H7 (cell line): ENCODE measurements at regions not wholly inside any gene's neighbourhood (a gene's known extent, or its start where the extent isn't known, plus 50 kb on each side); places are given as distances from the start of the nearest gene placed in this dataset.

Experiments used
- DNase-seq: peaks from one replicate; pipeline ENCODE4 v3.0.0; 2012
- H3K27me3 ChIP-seq: 2 replicates; pipeline ENCODE4 v1.6.0; 2011; ENCODE audit warnings: mild to moderate bottlenecking, low read length; ENCODE audit not compliant: control insufficient read depth, insufficient read depth
- H3K36me3 ChIP-seq: replicated peaks from 2 replicates; pipeline ENCODE4 v1.5.1; 2011; ENCODE audit warnings: low read length; ENCODE audit not compliant: control insufficient read depth, insufficient read depth
- H3K4me3 ChIP-seq: 2 replicates; pipeline ENCODE4 v1.5.1; 2011; ENCODE audit warnings: low read depth, mild to moderate bottlenecking, control low read depth, low read length, moderate library complexity; ENCODE audit not compliant: insufficient read depth

DNA sequence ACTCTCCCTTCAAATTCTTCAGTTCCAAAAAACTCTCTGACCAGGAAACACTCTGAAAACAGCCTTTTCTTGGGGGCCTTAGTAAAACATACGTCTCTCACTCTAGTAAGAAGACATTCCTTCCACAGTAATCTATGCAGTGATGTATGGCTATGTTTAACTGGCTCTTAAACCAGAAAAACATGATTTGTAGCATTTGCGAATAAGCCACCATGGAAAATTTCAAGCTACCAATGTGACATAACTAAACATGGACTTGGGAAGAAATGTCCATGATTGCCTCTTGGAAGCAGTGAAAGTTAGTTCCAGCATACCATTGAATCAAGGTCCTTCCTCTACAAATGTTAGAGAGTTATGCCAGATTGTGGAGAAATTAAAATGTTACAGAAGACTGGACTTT, 121.5 kb upstream of the ATF7IP start:
- H3K4me3 ChIP-seq = no peak overlapping the region
- H3K27me3 ChIP-seq = no peaks in the 10 kb centered on the region
- H3K36me3 ChIP-seq = no peaks in the 10 kb centered on the region
- no peak for DNase-seq

DNA sequence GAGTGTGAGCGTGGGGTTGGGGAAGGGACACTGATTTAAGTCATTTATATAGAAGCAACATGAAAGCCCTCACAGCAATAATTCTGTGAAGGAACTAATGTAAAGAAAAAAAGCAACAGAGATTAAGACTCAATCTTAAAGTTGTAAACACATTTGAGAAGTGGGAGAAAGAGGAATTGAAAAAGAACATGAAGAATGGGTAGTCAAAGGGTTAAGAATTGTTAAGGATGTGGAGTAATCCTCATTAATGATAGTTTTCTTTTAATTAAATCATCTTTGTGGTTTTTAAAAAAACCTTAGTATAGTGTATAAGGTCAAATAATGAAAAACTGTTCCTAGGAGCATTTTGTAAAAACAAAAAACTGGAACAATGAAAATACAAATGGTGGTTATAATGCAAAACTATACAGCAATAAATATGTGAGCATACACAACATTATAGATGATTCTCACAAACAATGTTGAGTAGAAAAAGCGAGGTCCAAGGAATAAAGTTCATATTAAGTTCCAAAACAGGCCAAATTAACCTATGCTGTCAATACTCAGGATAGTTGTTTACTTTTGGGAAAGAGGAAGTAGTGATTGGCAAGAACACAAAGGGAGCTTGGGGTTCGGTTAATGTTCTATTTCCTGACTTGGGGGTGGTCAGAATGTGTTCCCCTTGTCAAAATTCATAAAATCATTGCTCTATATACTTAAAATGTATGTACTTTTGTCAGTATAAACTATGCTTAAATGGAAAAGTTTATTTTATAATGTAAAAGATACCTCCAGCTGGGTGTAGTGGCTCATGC, 120.4 kb upstream of the ATF7IP start:
- no peaks in the 10 kb centered on the region for H3K36me3 ChIP-seq
- no peak overlapping the region for H3K4me3 ChIP-seq
- H3K27me3 ChIP-seq = no peaks in the 10 kb centered on the region
- DNase-seq = no peak

DNA sequence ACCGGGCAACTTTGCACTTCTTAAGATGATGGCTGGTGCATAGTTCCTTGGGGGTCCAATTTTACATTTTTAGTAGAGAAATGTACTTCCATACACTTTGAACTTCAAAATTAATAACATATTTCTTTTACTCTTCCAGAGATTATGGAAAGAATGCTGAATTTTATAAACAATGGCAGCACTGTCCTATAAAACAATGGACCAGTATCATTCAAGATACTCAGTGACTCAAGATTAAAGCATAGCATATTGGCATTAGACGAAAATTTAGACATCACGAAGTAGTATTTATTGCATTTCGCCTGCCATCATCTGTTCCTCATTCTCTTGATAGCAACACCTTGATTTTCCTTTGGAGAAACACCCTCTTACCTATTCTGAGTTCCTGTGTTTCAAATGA, 118.3 kb upstream of the ATF7IP start:
- H3K27me3 ChIP-seq = no peaks in the 10 kb centered on the region
- H3K36me3 ChIP-seq = no peaks in the 10 kb centered on the region
- no peak overlapping the region for H3K4me3 ChIP-seq
- DNase-seq = no peak

DNA sequence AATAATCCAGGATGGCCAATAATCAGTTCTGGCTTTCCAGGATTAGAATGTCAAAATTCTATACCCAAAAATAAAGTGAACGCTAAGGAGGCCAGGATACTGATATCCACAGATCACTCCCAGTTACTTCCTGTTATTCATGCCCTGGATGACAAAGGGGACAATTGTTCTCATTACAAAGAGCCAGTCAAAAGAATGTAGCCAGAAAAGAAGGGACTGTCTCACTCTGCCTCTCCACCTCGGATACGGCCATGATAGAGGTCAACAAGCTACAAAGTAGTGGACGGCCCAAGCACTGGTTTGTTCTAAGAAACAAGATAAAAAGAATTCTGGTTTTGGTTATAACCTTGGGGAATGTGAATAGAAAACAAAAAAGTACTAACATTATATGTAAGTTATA, 116.1 kb upstream of the ATF7IP start:
- Histone ChIP-seq H3K4me3 (no peak overlapping the region), H3K27me3 (no peaks in the 10 kb centered on the region), H3K36me3 (no peaks in the 10 kb centered on the region)
- no peak for DNase-seq

DNA sequence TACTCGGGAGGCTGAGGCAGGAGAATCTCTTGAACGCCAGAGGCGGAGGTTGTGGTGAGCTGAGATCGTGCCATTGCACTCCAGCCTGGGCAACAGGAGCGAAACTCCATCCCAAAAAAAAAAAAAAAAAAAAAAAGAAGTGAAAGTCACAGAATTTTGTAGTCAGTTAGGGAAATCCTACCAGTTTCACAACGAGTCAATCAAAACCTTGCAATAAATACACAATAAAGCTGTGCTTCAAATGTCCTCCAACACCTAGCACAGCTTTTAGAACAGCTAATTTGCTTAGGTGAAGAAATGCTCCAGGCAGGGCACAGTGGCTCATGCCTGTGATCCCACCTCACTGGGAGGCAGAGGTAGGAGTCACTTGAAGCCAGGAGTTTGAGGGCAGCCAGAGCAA, 112.8 kb upstream of the ATF7IP start:
- no peak overlapping the region for H3K4me3 ChIP-seq
- no peaks in the 10 kb centered on the region for H3K27me3 ChIP-seq
- no peak for DNase-seq
- H3K36me3 ChIP-seq = no peaks in the 10 kb centered on the region

DNA sequence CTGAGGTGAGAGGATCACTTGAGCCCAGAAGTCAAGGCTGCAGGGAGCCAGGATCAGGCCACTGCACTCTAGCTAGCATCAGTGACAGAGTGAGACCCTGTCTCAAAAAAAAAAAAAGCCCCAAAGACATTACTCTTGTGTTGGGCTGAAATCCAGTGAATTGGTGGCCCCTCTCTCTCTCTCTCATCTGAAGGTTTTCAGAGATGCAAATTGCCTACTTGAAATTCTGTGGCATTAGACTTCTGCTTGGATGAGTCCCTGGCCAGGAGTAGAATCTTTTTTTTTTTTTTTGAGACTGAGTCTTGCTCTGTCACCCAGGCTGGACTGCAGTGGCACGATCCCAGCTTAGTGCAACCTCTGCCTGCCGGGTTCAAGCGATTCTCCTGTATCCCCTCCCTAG, 112.0 kb upstream of the ATF7IP start:
- no peak for DNase-seq

DNA sequence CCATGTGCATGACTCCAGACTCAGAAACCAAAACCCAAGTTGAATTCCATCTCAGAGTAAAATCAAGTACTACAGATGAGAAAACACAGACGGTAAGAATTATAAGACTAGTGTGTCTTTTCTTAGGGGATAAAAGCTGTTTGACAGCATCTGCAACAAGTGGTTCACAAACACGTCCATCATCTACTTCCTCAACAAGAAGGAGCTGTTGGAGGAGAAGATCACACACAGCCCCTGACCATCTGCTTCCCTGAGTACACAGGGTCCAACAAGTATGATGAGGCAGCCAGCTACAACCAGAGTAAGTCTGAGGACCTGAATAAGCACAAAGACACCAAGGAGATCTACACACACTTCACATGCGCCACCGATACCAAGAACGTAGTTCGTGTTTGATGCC, 110.7 kb upstream of the ATF7IP start:
- Histone ChIP-seq H3K36me3 (no peaks in the 10 kb centered on the region), H3K27me3 (no peaks in the 10 kb centered on the region), H3K4me3 (no peak overlapping the region)
- DNase-seq = no peak

More for the DNA sequence above, 112.0 kb upstream of the ATF7IP start:
- Histone ChIP-seq H3K4me3 (no peak overlapping the region), H3K36me3 (no peaks in the 10 kb centered on the region), H3K27me3 (no peaks in the 10 kb centered on the region)

DNA sequence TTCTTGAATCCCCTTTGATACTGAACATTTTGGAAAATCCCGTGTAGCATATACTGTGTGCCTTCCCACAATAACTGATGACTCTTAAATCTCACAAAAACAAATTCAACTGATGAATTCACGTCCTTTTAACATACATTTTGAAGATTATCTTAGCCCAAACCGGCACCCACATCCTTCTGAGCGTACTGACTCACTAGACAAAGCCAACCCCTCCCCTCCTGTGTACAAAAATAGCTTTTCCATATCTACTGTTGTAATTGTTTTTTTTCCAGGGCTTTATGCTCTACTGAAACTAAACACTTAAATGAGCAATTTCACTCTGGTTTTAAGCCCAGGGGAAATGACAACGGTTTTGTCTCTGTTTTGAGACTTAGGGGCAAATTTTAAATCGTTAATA, 109.4 kb upstream of the ATF7IP start:
- Histone ChIP-seq H3K4me3 (no peak overlapping the region), H3K27me3 (no peaks in the 10 kb centered on the region), H3K36me3 (no peaks in the 10 kb centered on the region)
- DNase-seq = no peak

DNA sequence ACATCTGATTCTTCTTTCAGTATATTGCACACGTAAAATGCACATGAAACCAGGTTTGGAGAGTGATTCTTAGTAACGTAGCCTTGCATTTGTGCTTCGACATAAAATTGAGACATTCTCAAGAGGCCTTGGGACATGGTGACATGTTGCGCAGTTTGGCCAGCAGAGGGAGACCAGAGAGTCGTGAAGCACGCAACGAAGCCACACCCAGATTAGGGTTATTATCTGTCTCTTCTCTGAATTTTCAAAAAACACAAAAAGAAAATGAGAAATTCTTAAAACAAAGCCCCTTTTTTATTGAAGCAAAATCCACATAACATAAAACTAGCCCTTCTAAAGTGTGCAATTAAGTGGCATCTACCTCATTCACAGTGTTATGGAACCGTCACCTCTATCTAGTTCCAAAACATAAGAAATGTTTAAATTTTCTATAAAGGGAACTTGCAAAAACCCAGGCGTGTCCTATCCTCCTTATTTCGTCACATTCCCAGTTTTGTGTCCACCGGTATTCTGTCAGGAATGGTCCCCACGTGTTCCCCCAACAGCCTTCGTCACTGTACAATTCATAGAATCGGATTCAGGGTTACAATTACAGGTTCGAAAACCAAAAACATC, 108.8 kb upstream of the ATF7IP start:
- peak; percentile 50 for DNase-seq
- Histone ChIP-seq H3K4me3 (no peak overlapping the region), H3K36me3 (no peaks in the 10 kb centered on the region), H3K27me3 (no peaks in the 10 kb centered on the region)

DNA sequence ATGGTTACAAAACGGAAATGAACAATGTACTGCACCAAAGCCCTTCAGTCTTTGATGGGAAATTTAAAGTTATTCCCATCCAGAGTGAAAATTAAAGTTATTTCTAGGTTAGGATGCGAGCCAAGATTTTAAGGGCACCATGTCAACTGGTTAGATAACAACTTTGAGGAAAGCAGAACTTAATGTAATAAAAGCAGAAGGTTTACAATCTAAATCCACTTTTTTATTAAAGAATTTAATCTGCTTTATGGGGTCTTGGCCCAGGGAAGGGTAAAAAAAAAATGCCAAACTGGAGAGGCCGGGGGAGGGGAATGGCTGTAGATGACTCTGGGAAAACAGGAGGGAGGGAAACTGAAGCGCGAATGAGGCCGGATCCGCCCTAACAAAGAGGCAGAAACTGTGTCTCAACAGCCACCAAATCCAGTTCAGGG, 108.2 kb upstream of the ATF7IP start:
- H3K4me3 ChIP-seq = no peak overlapping the region
- DNase-seq = no peak
- no peaks in the 10 kb centered on the region for H3K27me3 ChIP-seq
- H3K36me3 ChIP-seq = no peaks in the 10 kb centered on the region

DNA sequence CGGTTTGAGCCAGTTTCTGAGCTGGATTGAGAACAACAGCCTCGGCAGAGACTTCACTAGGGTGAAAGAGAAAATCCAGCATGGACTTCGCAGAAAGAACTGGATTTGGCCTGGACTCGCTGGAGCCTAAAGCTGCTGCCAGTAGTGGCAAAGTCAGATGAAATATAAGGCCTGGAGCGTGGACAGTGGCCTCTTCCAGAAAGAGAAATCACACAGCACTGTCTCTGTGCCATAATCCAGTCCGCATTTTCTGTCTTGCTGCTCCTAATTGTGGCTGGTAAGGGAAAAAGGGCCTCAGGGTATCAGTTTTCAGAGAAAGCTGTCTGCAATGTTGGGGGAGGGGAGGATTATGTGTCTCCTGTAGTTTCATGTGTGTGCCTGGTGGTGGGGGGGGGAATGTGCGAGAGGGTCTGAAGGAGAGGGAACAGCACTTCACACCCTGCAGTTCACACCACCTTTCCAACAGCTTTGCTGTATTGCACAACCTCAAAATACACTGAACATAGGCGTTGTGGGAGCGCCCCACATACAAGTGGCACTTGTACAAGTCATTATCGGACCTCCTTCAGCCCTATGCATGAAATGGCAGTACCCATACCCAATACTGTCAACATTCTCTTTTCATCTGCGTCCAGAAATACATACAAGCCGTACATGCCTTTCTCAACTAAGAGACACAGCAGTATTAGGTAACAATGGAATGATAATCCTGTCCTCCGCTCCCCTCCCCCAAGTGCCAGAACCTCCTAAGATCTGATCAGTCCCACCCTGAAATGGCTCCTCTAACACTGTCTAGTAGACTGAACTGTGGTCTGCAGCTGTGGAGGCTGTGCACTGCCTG, 107.5 kb upstream of the ATF7IP start:
- Histone ChIP-seq H3K4me3 (no peak overlapping the region), H3K27me3 (no peaks in the 10 kb centered on the region), H3K36me3 (no peaks in the 10 kb centered on the region)
- peak; percentile 69 for DNase-seq

DNA sequence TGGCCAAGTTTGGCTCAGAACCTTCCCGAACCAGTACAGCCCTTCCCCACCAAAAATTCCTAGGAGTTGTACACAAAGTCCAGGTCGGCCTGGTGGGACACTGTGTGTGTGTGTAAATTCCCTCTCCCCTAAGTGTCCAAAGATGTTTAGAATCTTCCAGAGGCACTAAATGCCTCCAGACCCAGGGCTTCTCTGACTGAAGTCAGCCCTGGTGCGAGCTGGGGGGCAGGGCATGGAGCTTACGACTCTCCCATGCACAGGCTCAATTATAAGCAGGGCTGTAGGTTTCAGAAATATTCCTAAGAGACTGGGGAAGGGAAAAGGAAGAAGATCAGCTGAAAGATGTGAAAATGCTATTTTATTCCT, 106.9 kb upstream of the ATF7IP start:
- Histone ChIP-seq H3K36me3 (no peaks in the 10 kb centered on the region), H3K27me3 (no peaks in the 10 kb centered on the region), H3K4me3 (no peak overlapping the region)
- no peak for DNase-seq

DNA sequence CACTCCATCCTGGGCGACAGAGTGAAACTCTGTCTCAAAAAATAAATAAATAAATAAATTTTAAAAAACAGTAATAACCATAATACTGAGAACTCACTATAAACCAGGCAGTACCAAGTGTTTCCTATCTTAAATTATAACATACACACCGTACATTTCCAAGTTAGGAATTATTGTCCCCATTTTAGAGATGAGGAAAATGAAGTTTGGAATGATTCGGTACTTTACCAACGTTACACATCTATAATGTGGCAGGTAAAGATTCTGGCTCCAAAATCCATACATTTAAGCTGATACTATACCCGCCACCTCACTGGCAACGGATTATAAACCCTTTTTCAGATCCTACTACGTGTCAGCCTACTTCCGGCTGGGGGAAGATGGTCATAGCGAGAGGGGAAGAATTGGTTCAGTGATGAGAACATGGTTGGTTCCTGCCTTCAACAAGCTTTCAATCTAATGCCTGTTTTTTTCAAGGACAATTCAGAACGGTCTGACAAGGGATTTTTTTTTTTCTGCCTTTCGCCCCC, 105.9 kb upstream of the ATF7IP start:
- no peak overlapping the region for H3K4me3 ChIP-seq
- H3K36me3 ChIP-seq = no peaks in the 10 kb centered on the region
- no peaks in the 10 kb centered on the region for H3K27me3 ChIP-seq
- no peak for DNase-seq

DNA sequence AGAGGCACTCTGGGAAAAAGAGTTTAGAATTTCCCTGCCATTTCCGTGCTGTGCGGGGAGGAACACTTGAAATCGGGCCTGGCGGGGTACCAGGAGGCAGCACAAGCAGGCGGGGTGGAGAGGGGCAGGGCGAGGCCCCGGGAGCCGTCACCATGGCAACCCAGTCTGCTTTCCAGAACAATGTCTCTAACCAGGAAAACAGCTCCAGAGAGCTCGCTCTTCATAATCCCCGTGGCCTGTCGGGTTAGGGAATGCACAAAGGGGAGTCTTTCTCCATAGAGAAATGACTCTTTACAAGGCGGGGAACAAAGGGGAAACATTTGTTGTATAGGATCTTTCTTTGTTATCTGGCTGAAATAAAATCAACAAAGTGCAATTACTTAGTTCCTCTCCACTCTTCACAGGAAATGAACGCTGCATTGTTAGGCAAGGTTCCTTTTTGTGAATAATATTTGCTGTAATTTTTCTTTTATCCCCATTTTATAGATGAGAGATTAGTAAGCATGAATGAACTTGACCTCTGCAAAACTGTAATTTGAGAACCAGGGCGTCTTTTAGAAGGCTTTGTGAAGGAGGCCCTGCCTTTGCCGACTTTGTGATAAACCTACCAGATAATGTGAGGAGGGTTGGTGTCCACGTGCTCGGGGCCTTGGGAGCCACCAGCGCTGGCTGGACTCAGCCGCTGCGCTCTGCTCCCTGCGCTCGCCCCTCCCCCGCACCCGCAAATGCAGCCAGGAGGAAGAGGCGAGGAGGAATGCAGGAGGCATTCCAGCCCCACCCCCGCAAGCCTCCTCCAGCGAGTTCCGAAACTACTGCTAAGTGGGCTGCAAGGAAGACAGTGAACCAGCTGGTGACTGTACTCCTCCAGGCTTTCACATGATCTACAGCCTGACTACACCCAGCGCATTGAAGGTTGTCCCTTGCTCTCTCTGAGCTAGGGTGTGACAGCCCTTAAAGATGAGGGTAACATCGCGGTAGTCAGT, 105.2 kb upstream of the ATF7IP start:
- DNase-seq = peak; percentile 88
- H3K4me3 ChIP-seq = no peak overlapping the region
- no peaks in the 10 kb centered on the region for H3K27me3 ChIP-seq
- no peaks in the 10 kb centered on the region for H3K36me3 ChIP-seq
